SIG-M5 treated with dmso at 0.1 percent for 504 hours (cell line): ENCODE measurements at regions not wholly inside any gene's neighbourhood (a gene's known extent, or its start where the extent isn't known, plus 50 kb on each side); places are given as distances from the start of the nearest gene placed in this dataset.

Experiments
- DNase-seq: peaks from one replicate; lab custom pipeline; 2025; ENCODE audit not compliant: unreplicated experiment; lab: John Stamatoyannopoulos, UW

DNA sequence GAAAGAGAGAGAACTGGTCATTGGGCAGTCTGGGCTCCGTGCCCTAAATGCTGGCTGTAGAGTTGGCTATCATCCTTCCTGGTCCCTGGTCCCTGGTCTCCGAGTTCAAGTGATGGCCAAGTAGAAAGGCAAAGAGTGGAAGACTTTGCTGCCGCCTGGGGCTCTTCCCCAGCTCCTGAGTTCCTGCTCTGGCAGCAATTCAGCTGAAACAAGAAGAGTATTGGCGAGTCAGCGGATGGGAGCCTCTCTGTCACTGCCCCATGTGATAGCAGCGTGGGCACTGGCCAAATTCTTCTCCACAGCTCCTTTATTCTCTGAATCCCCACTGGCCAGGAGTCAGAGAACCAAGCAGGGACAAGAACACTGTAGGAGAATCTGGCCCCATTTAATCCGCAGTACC lies 351.0 kb upstream of the POU3F3 start:
- DNase-seq, result no peak

DNA sequence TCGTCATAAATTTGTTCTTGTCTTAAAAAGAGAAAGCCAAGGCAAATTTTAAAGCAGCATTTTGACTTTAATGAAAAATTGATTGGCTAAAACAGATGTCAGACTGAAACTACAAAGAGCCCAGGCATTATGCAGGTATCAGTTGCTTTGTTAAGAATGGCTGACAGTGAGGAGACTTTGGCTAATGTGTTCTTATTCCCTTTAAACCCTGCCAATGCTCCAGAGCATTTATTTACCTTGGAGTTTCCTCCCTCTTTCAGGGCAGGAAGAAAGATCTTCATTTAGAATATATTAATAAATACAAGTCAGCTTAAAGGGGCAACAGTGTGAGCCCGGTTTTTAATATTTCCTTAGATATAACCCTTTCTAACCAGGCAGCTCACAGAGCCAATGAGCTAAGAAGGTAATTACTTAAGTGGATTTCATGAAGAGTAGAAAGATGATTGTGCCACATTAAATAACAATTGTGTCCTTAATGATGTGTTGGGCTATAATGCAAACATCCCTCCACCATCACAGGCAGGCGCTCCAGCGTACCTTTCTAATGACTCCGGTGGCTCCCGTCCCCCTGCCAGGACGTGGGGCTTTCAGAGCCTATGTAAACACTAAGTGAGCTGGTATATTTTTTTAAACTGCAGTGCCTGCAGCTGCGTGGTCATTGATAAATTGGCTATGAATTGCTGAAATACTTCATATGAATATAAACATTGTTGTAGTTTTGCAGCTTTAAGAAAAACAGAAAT lies 349.4 kb upstream of the POU3F3 start:
- no peak for DNase-seq

DNA sequence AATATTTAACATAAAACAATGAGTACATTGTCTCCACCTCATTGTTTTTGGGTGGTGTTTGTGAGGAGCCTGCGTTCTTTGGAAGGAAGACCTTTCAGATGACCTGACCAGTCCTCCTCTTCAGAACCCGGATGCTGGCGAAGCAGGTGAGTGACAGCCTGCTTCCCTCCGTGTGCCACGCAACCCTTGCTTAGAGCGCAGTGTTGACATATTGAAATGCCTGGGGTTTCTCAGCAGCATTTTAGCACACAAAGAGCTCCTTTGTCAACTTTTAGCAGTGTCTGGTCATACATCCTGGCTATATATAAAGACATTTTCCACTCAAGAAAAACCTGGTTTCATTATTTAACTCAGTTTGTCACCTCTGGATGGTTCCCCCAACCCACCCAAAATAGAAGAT lies 335.7 kb upstream of the POU3F3 start:
- no peak for DNase-seq

DNA sequence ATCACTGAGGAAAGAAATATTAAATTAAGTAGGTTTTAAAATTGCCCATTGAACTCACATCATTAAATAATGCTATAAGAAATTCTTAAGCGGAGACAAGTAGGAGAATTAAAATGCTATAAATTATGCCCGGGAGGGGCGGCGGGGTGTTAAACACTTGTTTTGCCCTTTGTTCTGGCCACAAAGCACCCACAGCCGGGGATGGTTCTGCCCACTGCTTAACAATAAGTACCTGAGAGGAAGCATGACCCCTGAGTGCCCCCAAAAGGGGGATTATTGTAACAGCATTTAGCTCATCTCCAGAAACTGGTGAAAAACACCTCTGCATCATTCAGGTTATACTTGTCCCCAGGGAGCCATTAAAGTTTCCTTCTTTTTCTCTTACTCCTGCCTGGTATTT lies 332.7 kb upstream of the POU3F3 start:
- DNase-seq, result no peak

DNA sequence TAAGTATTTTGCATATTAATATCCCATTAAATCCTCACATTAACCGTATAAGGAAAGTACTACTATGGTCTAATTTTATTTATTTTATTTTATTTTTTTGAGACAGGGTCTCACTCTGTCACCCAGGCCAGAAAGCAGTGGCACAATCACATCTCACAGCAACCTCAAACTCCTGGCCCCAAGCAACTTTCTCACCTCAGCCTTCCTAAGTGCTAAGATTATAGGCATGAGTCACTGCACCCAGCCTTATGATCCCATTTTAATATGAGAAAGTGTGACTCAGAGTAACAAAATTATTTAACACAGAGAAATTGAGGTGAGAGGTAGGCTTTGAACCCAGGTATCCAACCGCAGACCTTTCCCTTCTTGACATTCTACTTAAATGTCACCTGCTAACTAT lies 330.0 kb upstream of the POU3F3 start:
- no peak for DNase-seq

GRCh38 chr2:104528101-104528500 lies 325.8 kb upstream of the POU3F3 start:
- DNase-seq, result no peak

DNA sequence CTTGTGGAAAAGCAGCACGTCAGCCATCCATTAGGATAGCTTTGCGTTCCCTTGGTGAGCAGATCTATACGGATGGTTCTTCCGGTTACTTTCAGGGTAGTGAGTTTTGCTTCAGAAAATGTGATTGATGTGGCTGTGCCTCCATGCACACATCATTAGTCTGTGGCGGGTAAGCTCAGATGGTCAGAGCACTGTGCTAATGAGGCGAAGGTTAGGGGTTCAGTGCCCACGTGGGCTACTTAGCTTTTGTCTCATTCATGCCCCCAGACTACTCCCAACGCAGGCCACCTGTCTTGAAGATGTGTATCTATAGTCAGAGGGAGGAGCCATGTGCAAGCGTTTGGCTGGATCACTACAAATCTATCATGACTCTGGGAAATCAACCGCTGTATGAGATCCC lies 322.8 kb upstream of the POU3F3 start:
- no peak for DNase-seq

- no peak for DNase-seq
Observed at GRCh38 chr2:104537116-104537515, 316.8 kb upstream of the POU3F3 start.

GRCh38 chr2:104538077-104538476 lies 315.8 kb upstream of the POU3F3 start:
- no peak for DNase-seq

- peak; percentile 9 for DNase-seq
Observed at GRCh38 chr2:104539649-104540048, 314.3 kb upstream of the POU3F3 start.

GRCh38 chr2:104545055-104545454 lies 308.9 kb upstream of the POU3F3 start:
- DNase-seq, result no peak

DNA sequence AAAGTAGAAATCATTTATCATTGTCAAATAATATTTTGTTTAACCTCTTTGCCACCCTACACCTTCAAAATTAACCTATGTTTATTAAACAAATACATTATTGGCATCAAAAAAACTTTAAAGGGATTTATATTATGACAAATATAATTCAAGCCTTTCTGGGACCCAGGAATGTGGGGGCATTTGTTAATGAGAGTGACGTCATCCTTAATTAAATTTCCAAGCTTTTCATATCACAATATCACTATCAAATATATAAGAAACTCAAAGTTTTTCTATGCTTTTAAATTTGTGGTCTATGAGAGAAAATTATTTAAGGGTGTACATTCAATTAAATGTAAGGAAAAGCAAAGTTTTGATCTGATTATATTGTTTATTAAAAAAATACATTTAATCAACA lies 307.4 kb upstream of the POU3F3 start:
- no peak for DNase-seq

DNA sequence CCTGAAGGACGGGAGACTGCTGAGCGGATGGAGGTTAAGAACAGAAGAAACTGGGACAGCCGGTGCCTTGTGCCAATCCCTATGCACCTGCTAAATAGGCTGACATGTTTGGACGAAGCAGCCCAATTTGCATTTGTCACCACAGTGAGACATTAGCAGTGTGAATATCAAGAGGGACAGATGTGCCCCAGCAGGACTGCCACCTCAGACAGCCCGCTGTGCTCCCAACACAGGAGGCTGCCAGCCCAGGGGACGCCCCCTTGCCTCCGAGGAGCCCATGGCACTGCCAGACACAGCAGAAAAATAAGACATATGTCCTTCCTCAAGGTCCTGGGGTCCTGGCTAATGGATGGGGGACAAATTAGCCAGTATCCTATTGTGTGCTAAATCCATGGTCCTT lies 306.7 kb upstream of the POU3F3 start:
- no peak for DNase-seq

DNA sequence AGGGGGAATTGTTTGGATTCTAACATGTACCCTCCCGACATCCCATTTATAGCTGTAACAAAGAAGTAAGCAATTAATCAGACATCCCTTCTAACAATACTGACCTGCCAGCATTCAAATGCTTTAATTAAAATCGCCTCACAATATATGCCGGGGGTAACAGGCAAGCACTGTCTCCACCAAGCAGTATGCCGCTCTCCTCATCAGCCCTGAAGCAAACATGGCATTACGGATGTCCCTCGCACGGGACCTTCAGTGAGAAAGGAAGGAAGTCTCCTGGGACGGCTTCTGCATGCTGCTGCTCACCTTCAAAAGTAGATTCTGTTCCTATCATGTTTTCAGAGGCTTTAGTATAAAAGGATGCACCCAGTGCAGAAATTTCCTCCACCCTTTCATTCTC lies 292.7 kb upstream of the POU3F3 start:
- no peak for DNase-seq

GRCh38 chr2:104562537-104562936 lies 291.4 kb upstream of the POU3F3 start:
- DNase-seq, result no peak

GRCh38 chr2:104563398-104563996 lies 290.4 kb upstream of the POU3F3 start:
- no peak for DNase-seq

- no peak for DNase-seq
Observed at GRCh38 chr2:104568247-104568646, 285.7 kb upstream of the POU3F3 start.

- no peak for DNase-seq
Observed at GRCh38 chr2:104570259-104570658, 283.7 kb upstream of the POU3F3 start.

DNA sequence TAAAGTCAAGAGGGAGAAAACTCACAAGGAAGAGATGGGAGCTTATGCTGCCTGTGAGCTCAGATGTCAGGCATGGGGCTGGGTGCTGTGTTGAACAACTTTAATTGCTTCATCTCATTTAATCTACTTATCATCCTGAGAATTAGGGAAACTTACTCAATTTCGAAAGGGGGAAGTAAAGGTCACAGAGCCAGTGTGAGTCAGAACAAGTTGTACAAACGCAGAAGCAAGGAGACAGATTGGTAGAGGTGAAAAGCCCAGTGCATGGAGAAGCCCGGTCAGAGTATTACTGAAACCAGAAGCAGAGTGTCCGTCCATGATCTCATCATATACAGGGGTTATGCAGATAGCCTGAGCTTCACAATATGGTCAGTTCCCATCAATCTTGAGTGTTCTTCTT lies 281.1 kb upstream of the POU3F3 start:
- peak; percentile 3 for DNase-seq

GRCh38 chr2:104574367-104574766 lies 279.5 kb upstream of the POU3F3 start:
- DNase-seq, result no peak

GRCh38 chr2:104577143-104577542 lies 276.8 kb upstream of the POU3F3 start:
- no peak for DNase-seq

- DNase-seq, result no peak
Observed at GRCh38 chr2:104582471-104582870, 271.4 kb upstream of the POU3F3 start.

DNA sequence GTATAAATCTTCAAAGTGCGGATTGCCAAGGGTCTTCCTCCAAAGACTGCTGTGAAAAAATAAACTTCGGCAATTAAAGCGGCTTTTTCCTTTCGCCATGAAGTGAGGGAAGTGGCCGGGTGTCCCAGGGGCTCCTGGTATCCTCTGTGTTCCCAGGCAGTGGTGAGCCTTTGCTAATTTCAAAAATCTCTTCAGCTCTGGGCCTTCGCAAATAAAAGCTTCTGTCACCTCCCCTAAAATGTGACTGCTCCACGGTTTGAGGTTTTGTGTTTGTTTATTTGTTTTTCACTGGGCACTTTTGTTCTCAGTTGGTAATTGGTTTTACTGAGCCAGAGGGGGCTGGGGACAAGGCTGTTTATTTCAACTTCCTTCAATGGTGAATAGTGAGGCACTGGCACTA lies 270.1 kb upstream of the POU3F3 start:
- DNase-seq, result no peak
